Suprapubic skin (tissue), 4 donors: ENCODE measurements at regions not wholly inside any gene's neighbourhood (a gene's known extent, or its start where the extent isn't known, plus 50 kb on each side); places are given as distances from the start of the nearest gene placed in this dataset.

Experiments
- DNase-seq, 2 donors: peaks; one replicate each; pipeline ENCODE4 v3.0.0-alpha.2; 2019; ENCODE audit warnings: low spot score in 2 of 2
- H3K27ac ChIP-seq: fragments of 200-600 bp; sonication (generic); one replicate; pipeline ENCODE4 v1.5.1; 2019
- H3K27me3 ChIP-seq: fragments of 200-600 bp; sonication (generic); one replicate; pipeline ENCODE4 v1.5.1; 2019
- H3K36me3 ChIP-seq: fragments of 200-600 bp; sonication (generic); one replicate; pipeline ENCODE4 v1.5.1; 2019
- H3K4me1 ChIP-seq: fragments of 200-600 bp; sonication (generic); one replicate; pipeline ENCODE4 v1.5.1; 2019
- H3K4me3 ChIP-seq: fragments of 200-600 bp; sonication (generic); one replicate; pipeline ENCODE4 v1.5.1; 2019; ENCODE audit warnings: mild to moderate bottlenecking
- H3K9me3 ChIP-seq: fragments of 200-600 bp; sonication (generic); one replicate; pipeline ENCODE4 v1.5.1; 2019
- EP300 ChIP-seq: sonication (generic); formaldehyde crosslinking; IDR thresholded peaks from one replicate; pipeline ENCODE4 v1.6.1; 2017; ENCODE audit warnings: antibody characterized with exemption
- POLR2A ChIP-seq, 2 donors: fragments of 450-650 bp; IDR thresholded peaks; one replicate each; pipeline ENCODE4 v1.6.1; 2017; ENCODE audit warnings: antibody characterized with exemption in 2 of 2, mild to moderate bottlenecking in 2 of 2, moderate library complexity in 2 of 2
- POLR2AphosphoS5 ChIP-seq, 3 donors: sonication (generic); formaldehyde crosslinking; IDR thresholded peaks; one replicate each; pipeline ENCODE4 v1.6.1; 2017; ENCODE audit warnings: antibody characterized with exemption in 3 of 3
- WGBS: methylation state at CpG from one replicate; pipeline ENCODE4 v1.1.5; 2018; 5-methylcytosine and 5-hydroxymethylcytosine counted together
- TF ChIP-seq, protein P1 (sequence below), 2 donors: fragments of 200-600 bp in 1 of 2; fragments of 450-650 bp in 1 of 2; sonication (generic) in 1 of 2; IDR thresholded peaks; one replicate each; pipeline ENCODE4 v1.5.1; 2016 to 2019; ENCODE audit warnings: antibody characterized with exemption in 2 of 2, mild to moderate bottlenecking in 1 of 2, moderate library complexity in 1 of 2

DNA sequence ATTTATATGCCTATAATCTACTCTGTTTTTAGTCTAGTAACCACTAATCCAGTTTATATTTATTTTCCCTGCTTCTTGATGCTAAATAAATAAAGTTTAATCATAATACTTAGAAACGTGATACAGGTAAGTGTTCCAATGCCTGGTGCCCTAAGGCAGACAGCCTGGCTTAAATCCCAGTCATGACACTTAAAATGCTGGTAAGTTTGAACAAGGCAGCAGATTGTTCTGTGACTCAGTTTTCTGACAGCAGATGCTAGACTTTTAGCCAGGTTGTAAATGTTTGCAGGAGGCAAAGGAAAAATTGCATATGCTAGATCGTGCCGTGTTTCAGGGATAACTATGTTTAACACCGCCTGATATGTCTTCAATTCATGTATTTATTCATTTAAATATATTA lies 2661.6 kb downstream of the PCDH7 start:
- TF ChIP-seq EP300 (no peak), POLR2A (IDR thresholded peaks at IDR 0.05) (no peak), POLR2AphosphoS5 (IDR thresholded peaks at IDR 0.05) (no peak)
- TF ChIP-seq, protein P1, sequence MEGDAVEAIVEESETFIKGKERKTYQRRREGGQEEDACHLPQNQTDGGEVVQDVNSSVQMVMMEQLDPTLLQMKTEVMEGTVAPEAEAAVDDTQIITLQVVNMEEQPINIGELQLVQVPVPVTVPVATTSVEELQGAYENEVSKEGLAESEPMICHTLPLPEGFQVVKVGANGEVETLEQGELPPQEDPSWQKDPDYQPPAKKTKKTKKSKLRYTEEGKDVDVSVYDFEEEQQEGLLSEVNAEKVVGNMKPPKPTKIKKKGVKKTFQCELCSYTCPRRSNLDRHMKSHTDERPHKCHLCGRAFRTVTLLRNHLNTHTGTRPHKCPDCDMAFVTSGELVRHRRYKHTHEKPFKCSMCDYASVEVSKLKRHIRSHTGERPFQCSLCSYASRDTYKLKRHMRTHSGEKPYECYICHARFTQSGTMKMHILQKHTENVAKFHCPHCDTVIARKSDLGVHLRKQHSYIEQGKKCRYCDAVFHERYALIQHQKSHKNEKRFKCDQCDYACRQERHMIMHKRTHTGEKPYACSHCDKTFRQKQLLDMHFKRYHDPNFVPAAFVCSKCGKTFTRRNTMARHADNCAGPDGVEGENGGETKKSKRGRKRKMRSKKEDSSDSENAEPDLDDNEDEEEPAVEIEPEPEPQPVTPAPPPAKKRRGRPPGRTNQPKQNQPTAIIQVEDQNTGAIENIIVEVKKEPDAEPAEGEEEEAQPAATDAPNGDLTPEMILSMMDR (IDR thresholded peaks at IDR 0.05), result no peak
- DNase-seq, result no peak
- WGBS, result 46% methylated on average over 4 of the region's 4 CpGs
- Histone ChIP-seq H3K36me3 (no peaks in the 10 kb centered on the region), H3K27ac (no peak overlapping the region), H3K4me1 (no peaks in the 10 kb centered on the region), H3K9me3 (peaks cover 10% of the 10 kb centered on the region), H3K4me3 (no peak overlapping the region), H3K27me3 (no peaks in the 10 kb centered on the region)

DNA sequence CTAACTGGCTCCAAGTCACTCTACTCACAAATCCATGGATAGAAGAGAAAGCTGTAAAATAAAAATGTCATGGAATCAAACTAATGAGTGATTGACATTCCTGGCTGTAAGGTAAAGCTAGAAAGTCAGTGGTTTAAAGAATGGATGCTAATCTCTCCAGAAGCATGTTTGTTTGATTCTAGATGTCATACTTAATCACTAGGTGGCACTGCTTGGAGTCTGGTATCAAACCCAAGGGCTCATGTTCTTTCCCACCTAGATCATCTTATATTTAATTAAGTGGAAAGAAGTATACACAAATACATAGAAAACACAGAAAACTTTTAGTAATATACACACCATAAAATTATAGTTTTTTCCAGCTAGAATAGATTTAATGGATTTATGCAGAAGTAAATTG lies 2666.6 kb downstream of the PCDH7 start:
- Histone ChIP-seq H3K4me1 (no peaks in the 10 kb centered on the region), H3K27me3 (no peaks in the 10 kb centered on the region), H3K36me3 (no peaks in the 10 kb centered on the region), H3K27ac (no peak overlapping the region), H3K4me3 (no peak overlapping the region), H3K9me3 (peaks cover 10% of the 10 kb centered on the region)
- TF ChIP-seq, protein P1 (IDR thresholded peaks at IDR 0.05), result no peak
- no peak for TF ChIP-seq POLR2A (IDR thresholded peaks at IDR 0.05)
- no peak for TF ChIP-seq POLR2AphosphoS5 (IDR thresholded peaks at IDR 0.05)
- TF ChIP-seq EP300, result no peak
- DNase-seq, result no peak

DNA sequence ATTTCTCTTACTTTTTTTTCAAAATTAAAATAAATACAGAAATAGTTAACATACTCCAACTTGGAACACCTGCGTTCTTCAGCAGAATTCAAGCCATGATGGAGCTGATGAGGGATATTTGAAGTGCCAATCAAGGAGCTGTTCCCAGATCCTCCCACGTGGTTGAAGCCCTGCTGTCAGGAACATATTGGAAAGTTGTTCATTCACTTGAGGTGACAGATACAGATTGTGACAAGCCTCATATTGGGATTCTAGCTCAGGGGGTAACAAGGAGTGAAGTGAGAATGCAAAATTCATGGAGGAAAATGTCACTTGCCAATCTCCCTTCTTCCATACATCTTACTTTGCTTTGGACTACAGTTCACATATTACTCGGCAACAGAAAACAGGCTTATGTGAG lies 2670.8 kb downstream of the PCDH7 start:
- no peaks in the 10 kb centered on the region for H3K9me3 ChIP-seq
- TF ChIP-seq, protein P1 (IDR thresholded peaks at IDR 0.05), result no peak
- no peak for TF ChIP-seq POLR2AphosphoS5 (IDR thresholded peaks at IDR 0.05)
- no peak for TF ChIP-seq POLR2A (IDR thresholded peaks at IDR 0.05)
- no peak for TF ChIP-seq EP300
- DNase-seq, result no peak
- H3K27ac ChIP-seq, result no peak overlapping the region
- no peak overlapping the region for H3K4me3 ChIP-seq
- 66% methylated on average over 3 of the region's 3 CpGs for WGBS
- H3K36me3 ChIP-seq, result no peaks in the 10 kb centered on the region
- no peaks in the 10 kb centered on the region for H3K27me3 ChIP-seq
- H3K4me1 ChIP-seq, result no peaks in the 10 kb centered on the region

DNA sequence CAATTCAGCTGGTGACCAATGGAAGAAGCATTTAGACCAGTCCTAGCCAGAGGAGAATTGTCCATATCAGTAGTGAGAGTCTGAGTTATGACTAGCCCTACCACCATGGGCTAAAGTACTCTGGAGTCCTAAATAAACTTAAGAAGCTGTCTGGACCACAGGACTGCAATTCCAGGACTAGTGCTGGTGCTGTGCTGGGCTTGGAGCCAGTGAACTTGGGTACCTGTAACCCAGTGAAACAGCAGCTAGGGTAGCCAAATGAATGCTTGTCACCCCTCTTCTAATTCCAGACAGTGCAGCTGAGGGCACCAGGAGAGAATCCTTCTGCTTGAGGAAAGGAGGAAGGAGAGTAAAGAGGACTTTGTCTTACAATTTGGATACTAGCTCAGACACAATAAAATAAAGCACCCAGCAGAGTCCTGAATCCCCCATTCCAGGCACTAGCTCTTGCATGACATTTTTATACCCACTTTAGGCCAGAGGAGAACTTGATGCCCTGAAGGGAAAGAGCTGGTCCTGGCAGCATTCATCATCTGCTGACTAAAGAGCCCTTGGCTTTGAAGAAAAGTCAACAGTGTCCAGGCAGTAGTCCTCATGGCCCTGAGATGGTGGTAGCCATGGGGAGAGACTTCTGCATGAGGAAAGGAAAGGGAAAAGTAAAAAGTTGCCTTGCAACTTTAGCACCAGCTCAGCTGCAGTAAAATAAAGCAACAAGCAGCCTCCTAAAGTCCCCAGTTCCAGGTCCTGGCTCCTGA lies 2675.7 kb downstream of the PCDH7 start:
- Histone ChIP-seq H3K27ac (no peak overlapping the region), H3K4me3 (no peak overlapping the region), H3K9me3 (peaks cover 3% of the 10 kb centered on the region), H3K36me3 (no peaks in the 10 kb centered on the region), H3K27me3 (no peaks in the 10 kb centered on the region), H3K4me1 (no peaks in the 10 kb centered on the region)
- TF ChIP-seq EP300 (no peak), POLR2A (IDR thresholded peaks at IDR 0.05) (no peak), POLR2AphosphoS5 (IDR thresholded peaks at IDR 0.05) (no peak)
- TF ChIP-seq, protein P1 (IDR thresholded peaks at IDR 0.05), result no peak
- DNase-seq, result no peak

DNA sequence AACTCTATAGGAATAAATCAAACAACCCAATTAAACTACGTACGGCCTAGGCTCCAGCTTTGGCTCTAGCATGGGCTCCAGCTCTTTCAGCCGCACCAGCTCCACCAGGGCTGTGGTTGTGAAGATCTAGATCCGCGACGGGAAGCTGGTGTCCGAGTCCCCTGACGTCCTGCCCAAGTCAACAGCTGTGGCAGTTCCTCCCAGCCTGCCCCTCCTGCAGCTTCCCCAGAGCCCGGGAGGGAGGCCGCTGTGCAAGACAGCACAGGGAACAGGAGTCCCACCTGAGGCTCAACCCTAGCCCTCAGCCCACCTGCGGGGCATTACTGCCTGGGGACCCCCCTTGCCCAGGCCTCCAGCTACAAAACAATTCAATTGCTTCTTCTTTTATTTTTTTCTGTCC lies 2680.3 kb downstream of the PCDH7 start:
- H3K9me3 ChIP-seq, result peaks cover 3% of the 10 kb centered on the region
- WGBS, result 90% methylated on average over 11 of the region's 11 CpGs
- H3K27ac ChIP-seq, result no peak overlapping the region
- no peak for DNase-seq
- H3K36me3 ChIP-seq, result no peaks in the 10 kb centered on the region
- TF ChIP-seq POLR2AphosphoS5 (IDR thresholded peaks at IDR 0.05), result no peak
- TF ChIP-seq, protein P1 (IDR thresholded peaks at IDR 0.05), result no peak
- no peak for TF ChIP-seq POLR2A (IDR thresholded peaks at IDR 0.05)
- TF ChIP-seq EP300, result no peak
- H3K27me3 ChIP-seq, result no peaks in the 10 kb centered on the region
- H3K4me3 ChIP-seq, result no peak overlapping the region
- no peaks in the 10 kb centered on the region for H3K4me1 ChIP-seq
